ENCODE measurements at regions not wholly inside any gene's neighbourhood (a gene's known extent, or its start where the extent isn't known, plus 50 kb on each side); places are given as distances from the start of the nearest gene placed in this dataset.

- TF ChIP-seq EZH2 (IDR thresholded peaks at IDR 0.05; ENCODE audit: insufficient read depth, poor library complexity, severe bottlenecking), result no peak
- TF ChIP-seq EZH2phosphoT487 (IDR thresholded peaks at IDR 0.05; ENCODE audit: insufficient read depth, low read depth), result no peak
Measured at GRCh38 chr2:212816267-212816666, 277.7 kb upstream of the ERBB4 start.
